A673 (cell line): ENCODE measurements at regions not wholly inside any gene's neighbourhood (a gene's known extent, or its start where the extent isn't known, plus 50 kb on each side); places are given as distances from the start of the nearest gene placed in this dataset.

Experiments used
- BruUV-seq: library from RNA; stranded (reverse); fragments of 400-500 nt; replicated peaks from 2 replicates; lab custom pipeline; 2021; lab: Mats Ljungman, UMichigan
- CTCF ChIA-PET: fragments of 300-600 bp; sonication (Branson Sonifier 250); formaldehyde crosslinking; loops from one replicate; lab custom pipeline; 2022; ENCODE audit warnings: antibody characterized with exemption; lab: Charles Lee
- POLR2A ChIA-PET: fragments of 300-600 bp; sonication (Branson Sonifier 250); formaldehyde crosslinking; loops from one replicate; lab custom pipeline; 2022; ENCODE audit warnings: antibody characterized with exemption; ENCODE audit not compliant: low non-redundant PET; lab: Charles Lee
- DNase-seq: peaks from one replicate; pipeline ENCODE4 v3.0.0-alpha.2; 2015; ENCODE audit warnings: low spot score
- H3K27ac ChIP-seq: fragments of 200-600 bp; sonication (generic); 2 replicates; pipeline ENCODE4 v1.5.1; 2016; ENCODE audit warnings: mixed run types, low read depth, mild to moderate bottlenecking, mixed read lengths, antibody characterized with exemption, low read length; ENCODE audit not compliant: poor library complexity, severe bottlenecking
- H3K27me3 ChIP-seq: fragments of 200-600 bp; sonication (generic); replicated peaks from 2 replicates; pipeline ENCODE4 v1.6.1; 2017; ENCODE audit warnings: mixed run types, low read depth, mild to moderate bottlenecking, mixed read lengths, antibody characterized with exemption, low read length; ENCODE audit not compliant: insufficient read depth, poor library complexity
- H3K36me3 ChIP-seq: fragments of 200-600 bp; sonication (generic); 2 replicates; pipeline ENCODE4 v1.6.1; 2016; ENCODE audit warnings: mixed run types, mild to moderate bottlenecking, mixed read lengths, antibody characterized with exemption, low read length; ENCODE audit not compliant: insufficient read depth, poor library complexity, severe bottlenecking
- H3K4me1 ChIP-seq: fragments of 200-600 bp; sonication (generic); 2 replicates; pipeline ENCODE4 v1.6.1; 2017; ENCODE audit warnings: mixed run types, mild to moderate bottlenecking, mixed read lengths, antibody characterized with exemption, low read length; ENCODE audit not compliant: insufficient read depth, poor library complexity, severe bottlenecking
- H3K4me3 ChIP-seq: fragments of 200-600 bp; sonication (generic); 2 replicates; pipeline ENCODE4 v1.5.1; 2016; ENCODE audit warnings: low read depth, mixed run types, mild to moderate bottlenecking, mixed read lengths, low read length; ENCODE audit not compliant: poor library complexity, severe bottlenecking
- H3K9me3 ChIP-seq: fragments of 200-600 bp; sonication (generic); 2 replicates; pipeline ENCODE4 v1.6.1; 2016; ENCODE audit warnings: mixed run types, low read depth, mild to moderate bottlenecking, mixed read lengths, antibody characterized with exemption, low read length; ENCODE audit not compliant: poor library complexity, severe bottlenecking
- EZH2 ChIP-seq: fragments of 200-600 bp; sonication (generic); IDR thresholded peaks from 2 replicates; pipeline ENCODE4 v1.6.1; 2017; ENCODE audit warnings: borderline replicate concordance, low read depth, mild to moderate bottlenecking, mixed read lengths, antibody characterized with exemption, low read length; ENCODE audit not compliant: poor library complexity, severe bottlenecking
- intact Hi-C: fragments of 100-400 bp; cut with micrococcal nuclease; formaldehyde crosslinking; loops from one replicate; pipeline ENCODE4 v1.10.0; 2022; ENCODE audit not compliant: unreplicated experiment
- TF ChIP-seq, protein P1 (sequence below): fragments of 300-800, 200-600 bp; sonication (generic); conservative IDR thresholded peaks from 2 replicates; pipeline ENCODE4 v1.5.1; 2017; ENCODE audit warnings: low read depth, mild to moderate bottlenecking, antibody characterized with exemption, low read length, moderate library complexity, mixed read lengths

GRCh38 chr6:85006362-85006761 lies 242.0 kb upstream of the TBX18 start:
- DNase-seq: no peak
- Histone ChIP-seq H3K27me3 (no peaks in the 10 kb centered on the region), H3K36me3 (no peaks in the 10 kb centered on the region), H3K27ac (no peak overlapping the region), H3K9me3 (no peaks in the 10 kb centered on the region), H3K4me3 (no peak overlapping the region), H3K4me1 (no peaks in the 10 kb centered on the region)
- ChIA-PET POLR2A (no interaction called here), CTCF (no interaction called here)
- intact Hi-C loops: no loop called here
- TF ChIP-seq, protein P1, sequence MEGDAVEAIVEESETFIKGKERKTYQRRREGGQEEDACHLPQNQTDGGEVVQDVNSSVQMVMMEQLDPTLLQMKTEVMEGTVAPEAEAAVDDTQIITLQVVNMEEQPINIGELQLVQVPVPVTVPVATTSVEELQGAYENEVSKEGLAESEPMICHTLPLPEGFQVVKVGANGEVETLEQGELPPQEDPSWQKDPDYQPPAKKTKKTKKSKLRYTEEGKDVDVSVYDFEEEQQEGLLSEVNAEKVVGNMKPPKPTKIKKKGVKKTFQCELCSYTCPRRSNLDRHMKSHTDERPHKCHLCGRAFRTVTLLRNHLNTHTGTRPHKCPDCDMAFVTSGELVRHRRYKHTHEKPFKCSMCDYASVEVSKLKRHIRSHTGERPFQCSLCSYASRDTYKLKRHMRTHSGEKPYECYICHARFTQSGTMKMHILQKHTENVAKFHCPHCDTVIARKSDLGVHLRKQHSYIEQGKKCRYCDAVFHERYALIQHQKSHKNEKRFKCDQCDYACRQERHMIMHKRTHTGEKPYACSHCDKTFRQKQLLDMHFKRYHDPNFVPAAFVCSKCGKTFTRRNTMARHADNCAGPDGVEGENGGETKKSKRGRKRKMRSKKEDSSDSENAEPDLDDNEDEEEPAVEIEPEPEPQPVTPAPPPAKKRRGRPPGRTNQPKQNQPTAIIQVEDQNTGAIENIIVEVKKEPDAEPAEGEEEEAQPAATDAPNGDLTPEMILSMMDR: no peak
- TF ChIP-seq EZH2: no peak
- BruUV-seq: no TSS peak

DNA sequence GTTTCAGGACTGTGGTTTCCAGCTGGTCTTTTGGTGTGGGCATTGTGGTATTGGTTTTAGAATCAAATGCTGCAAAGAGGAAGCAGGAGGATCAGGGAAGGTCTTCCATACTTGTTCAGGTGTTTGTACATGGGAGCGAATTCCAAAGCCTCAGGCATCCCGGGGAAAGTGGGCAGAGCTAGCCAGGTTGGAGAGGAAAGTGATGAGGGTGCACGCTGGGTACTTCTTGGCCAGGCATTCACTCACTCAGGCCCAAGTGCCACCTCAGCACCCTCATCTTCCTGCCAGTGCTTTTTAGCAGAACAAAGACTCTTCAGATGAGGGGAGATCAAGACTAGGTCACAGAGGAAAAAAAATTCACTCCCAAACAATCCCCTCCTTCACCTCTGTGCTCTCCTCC lies 241.1 kb upstream of the TBX18 start:
- POLR2A ChIA-PET: no interaction called here
- CTCF ChIA-PET: no interaction called here
- H3K27me3 ChIP-seq: no peaks in the 10 kb centered on the region
- no peaks in the 10 kb centered on the region for H3K4me1 ChIP-seq
- intact Hi-C loops: no loop called here
- no peak overlapping the region for H3K27ac ChIP-seq
- BruUV-seq: no TSS peak
- H3K9me3 ChIP-seq: no peaks in the 10 kb centered on the region
- no peaks in the 10 kb centered on the region for H3K36me3 ChIP-seq
- TF ChIP-seq, protein P1: no peak
- TF ChIP-seq EZH2: no peak
- DNase-seq: no peak
- H3K4me3 ChIP-seq: no peak overlapping the region

- BruUV-seq: no TSS peak
Observed at GRCh38 chr6:85004361-85004995, 240.1 kb upstream of the TBX18 start.

More at GRCh38 chr6:85004361-85004995, 240.1 kb upstream of the TBX18 start:
- Histone ChIP-seq H3K27ac (no peak overlapping the region), H3K27me3 (no peaks in the 10 kb centered on the region), H3K4me3 (no peak overlapping the region), H3K4me1 (no peaks in the 10 kb centered on the region), H3K9me3 (no peaks in the 10 kb centered on the region), H3K36me3 (no peaks in the 10 kb centered on the region)
- intact Hi-C loops: no loop called here
- TF ChIP-seq, protein P1: no peak
- TF ChIP-seq EZH2: no peak
- ChIA-PET CTCF (no interaction called here), POLR2A (no interaction called here)
- no peak for DNase-seq
